H1 (cell line): ENCODE measurements at regions not wholly inside any gene's neighbourhood (a gene's known extent, or its start where the extent isn't known, plus 50 kb on each side); places are given as distances from the start of the nearest gene placed in this dataset.

Experiments
- CTCF ChIA-PET: fragments of 300-600 bp; sonication (Branson Sonifier 250); formaldehyde crosslinking; loops from one replicate; lab custom pipeline; 2021; ENCODE audit not compliant: partially characterized antibody; lab: Charles Lee
- POLR2A ChIA-PET: fragments of 300-600 bp; sonication (Branson Sonifier 250); formaldehyde crosslinking; loops from one replicate; lab custom pipeline; 2021; ENCODE audit warnings: inconsistent platforms; ENCODE audit not compliant: partially characterized antibody; lab: Charles Lee
- DNase-seq, 2 experiments: peaks; one replicate each; pipeline versions ENCODE4 v3.0.0 to v3.0.0-alpha.2; 2010 to 2022; ENCODE audit warnings: low spot score in 2 of 2, low read depth in 1 of 2, mixed read lengths in 1 of 2
- FAIRE-seq: peaks from 2 replicates; lab custom pipeline; 2011; peaks lifted over from hg19 to GRCh38; lab: Jason Lieb, UNC
- H2AFZ ChIP-seq: 2 replicates; pipeline ENCODE4 v1.8.1; 2012; ENCODE audit warnings: low read length, inconsistent platforms
- H2AK5ac ChIP-seq: 2 replicates; pipeline ENCODE4 v1.6.1; 2013; ENCODE audit warnings: low read depth, low read length
- H2BK120ac ChIP-seq: replicated peaks from 2 replicates; pipeline ENCODE3; 2013; ENCODE audit warnings: low read depth, low read length, inconsistent platforms
- H2BK12ac ChIP-seq: 2 replicates; pipeline ENCODE4 v1.6.1; 2013; ENCODE audit warnings: low read depth, low read length
- H2BK15ac ChIP-seq: 2 replicates; pipeline ENCODE4 v1.6.1; 2013; ENCODE audit warnings: low read length
- H2BK20ac ChIP-seq: 2 replicates; pipeline ENCODE4 v1.6.1; 2013; ENCODE audit warnings: low read length
- H2BK5ac ChIP-seq: 2 replicates; pipeline ENCODE4 v1.6.1; 2013; ENCODE audit warnings: low read depth, low read length
- H3K14ac ChIP-seq: 2 replicates; pipeline ENCODE4 v1.6.1; 2013; ENCODE audit warnings: inconsistent platforms; ENCODE audit not compliant: insufficient read length
- H3K18ac ChIP-seq: 2 replicates; pipeline ENCODE4 v1.6.1; 2013; ENCODE audit warnings: low read length; ENCODE audit errors: extremely low read depth
- H3K23ac ChIP-seq: 2 replicates; pipeline ENCODE4 v1.6.1; 2013; ENCODE audit warnings: inconsistent platforms; ENCODE audit not compliant: insufficient read length
- H3K23me2 ChIP-seq: 2 replicates; pipeline ENCODE4 v1.6.1; 2013; ENCODE audit warnings: low read depth, low read length
- H3K27ac ChIP-seq: 2 replicates; pipeline ENCODE4 v1.6.1; 2011; ENCODE audit warnings: low read depth, low read length, inconsistent platforms
- H3K27me3 ChIP-seq, 4 experiments: replicated peaks in 1 of 4; 1 replicate in 1 of 4; 2 replicates in 3 of 4; pipeline versions ENCODE4 v1.6.1 to v1.8.1; 2011 to 2013; ENCODE audit warnings: low read length in 3 of 4, mild to moderate bottlenecking in 3 of 4, inconsistent platforms in 2 of 4, mixed read lengths in 2 of 4, moderate library complexity in 1 of 4; ENCODE audit not compliant: control insufficient read depth in 3 of 4, insufficient read depth in 3 of 4; ENCODE audit errors: extremely low read depth in 1 of 4
- H3K36me3 ChIP-seq, 4 experiments: 2 replicates each; pipeline versions ENCODE4 v1.6.1 to v1.8.1; 2011 to 2013; ENCODE audit warnings: mild to moderate bottlenecking in 4 of 4, low read length in 3 of 4, moderate library complexity in 2 of 4, control low read depth in 1 of 4, inconsistent platforms in 1 of 4; ENCODE audit not compliant: insufficient read depth in 4 of 4, control insufficient read depth in 2 of 4
- H3K4ac ChIP-seq: replicated peaks from 2 replicates; pipeline ENCODE3; 2013; ENCODE audit warnings: low read length, low read depth, mixed read lengths, inconsistent platforms; ENCODE audit not compliant: insufficient read length
- H3K4me1 ChIP-seq, 4 experiments: replicated peaks in 1 of 4; 1 replicate in 1 of 4; 2 replicates in 3 of 4; pipeline versions ENCODE4 v1.6.1 to v1.8.1; 2011 to 2013; ENCODE audit warnings: low read length in 3 of 4, inconsistent platforms in 2 of 4, mixed read lengths in 1 of 4; ENCODE audit not compliant: insufficient read depth in 4 of 4, control insufficient read depth in 3 of 4
- H3K4me2 ChIP-seq, 2 experiments: 2 replicates each; pipeline versions ENCODE4 v1.6.1 to v1.8.1; 2011 to 2013; ENCODE audit warnings: low read depth in 2 of 2, low read length in 2 of 2, control low read depth in 1 of 2, inconsistent platforms in 1 of 2, mild to moderate bottlenecking in 1 of 2; ENCODE audit not compliant: insufficient read depth in 1 of 2
- H3K4me3 ChIP-seq, 4 experiments: fragments of 200-600, 300-600 bp in 1 of 4; sonication (generic), shearing (Covaris generic), sonication (Bioruptor Twin) in 1 of 4; 2 replicates each; pipeline versions ENCODE4 v1.5.1 to v1.8.1; 2011 to 2016; ENCODE audit warnings: low read length in 4 of 4, low read depth in 3 of 4, control low read depth in 2 of 4, inconsistent platforms in 2 of 4, mild to moderate bottlenecking in 2 of 4, mixed read lengths in 1 of 4, moderate library complexity in 1 of 4; ENCODE audit not compliant: insufficient read depth in 2 of 4; ENCODE audit errors: extremely low read depth in 1 of 4
- H3K56ac ChIP-seq: replicated peaks from 2 replicates; pipeline ENCODE3; 2013; ENCODE audit warnings: low read depth, mild to moderate bottlenecking, mixed read lengths, low read length, inconsistent platforms; ENCODE audit not compliant: insufficient read length
- H3K79me1 ChIP-seq: 2 replicates; pipeline ENCODE4 v1.6.1; 2013; ENCODE audit warnings: low read depth, low read length, control low read depth
- H3K79me2 ChIP-seq, 2 experiments: 2 replicates each; pipeline versions ENCODE4 v1.6.1 to v1.8.1; 2012 to 2013; ENCODE audit warnings: low read length in 2 of 2, mild to moderate bottlenecking in 2 of 2, inconsistent platforms in 1 of 2; ENCODE audit not compliant: insufficient read depth in 2 of 2, control insufficient read depth in 1 of 2
- H3K9ac ChIP-seq, 4 experiments: replicated peaks in 1 of 4; 1 replicate in 1 of 4; 2 replicates in 3 of 4; pipeline versions ENCODE4 v1.6.1 to v1.8.1; 2011 to 2013; ENCODE audit warnings: low read depth in 3 of 4, low read length in 3 of 4, control low read depth in 2 of 4, mild to moderate bottlenecking in 2 of 4, moderate library complexity in 2 of 4, inconsistent platforms in 1 of 4; ENCODE audit errors: extremely low read depth in 1 of 4
- H3K9me3 ChIP-seq, 2 experiments: 2 replicates each; pipeline versions ENCODE4 v1.6.1 to v1.8.1; 2012 to 2013; ENCODE audit warnings: mild to moderate bottlenecking in 2 of 2, moderate library complexity in 2 of 2, control low read depth in 1 of 2, inconsistent platforms in 1 of 2, low read depth in 1 of 2, low read length in 1 of 2, mixed read lengths in 1 of 2; ENCODE audit not compliant: insufficient read depth in 2 of 2
- H4K20me1 ChIP-seq, 2 experiments: replicated peaks in 1 of 2; 2 replicates each; pipeline versions ENCODE3 to v1.8.1; 2011 to 2013; ENCODE audit warnings: inconsistent platforms in 2 of 2, low read length in 2 of 2, mild to moderate bottlenecking in 1 of 2; ENCODE audit not compliant: insufficient read depth in 2 of 2, control insufficient read depth in 1 of 2
- H4K5ac ChIP-seq: 2 replicates; pipeline ENCODE4 v1.6.1; 2013; ENCODE audit warnings: low read length, low read depth, mixed read lengths, inconsistent platforms; ENCODE audit not compliant: insufficient read length
- H4K8ac ChIP-seq: 2 replicates; pipeline ENCODE4 v1.8.0; 2013; ENCODE audit warnings: mild to moderate bottlenecking, moderate library complexity, low read length, inconsistent platforms; ENCODE audit not compliant: insufficient read depth; ENCODE audit errors: extremely low read depth
- H4K91ac ChIP-seq: replicated peaks from 2 replicates; pipeline ENCODE3; 2013; ENCODE audit warnings: low read length, mixed read lengths, inconsistent platforms; ENCODE audit not compliant: insufficient read length
- NRF1 ChIP-seq: IDR thresholded peaks from 2 replicates; pipeline ENCODE4 v1.6.1; 2011; ENCODE audit warnings: mild to moderate bottlenecking, low read depth, low read length, improper control_type of control experiment
- SRF ChIP-seq: IDR thresholded peaks from 2 replicates; pipeline ENCODE4 v1.6.1; 2011; ENCODE audit warnings: mild to moderate bottlenecking, low read depth, low read length, moderate library complexity
- TBP ChIP-seq: IDR thresholded peaks from 2 replicates; pipeline ENCODE4 v1.6.1; 2011; ENCODE audit warnings: low read depth, low read length, improper control_type of control experiment
- TCF12 ChIP-seq: IDR thresholded peaks from 2 replicates; pipeline ENCODE4 v1.6.1; 2011; ENCODE audit warnings: low read depth, mild to moderate bottlenecking, low read length
- ZNF274 ChIP-seq: IDR thresholded peaks from 2 replicates; pipeline ENCODE4 v1.7.0; 2012; ENCODE audit warnings: low read length, borderline replicate concordance; ENCODE audit errors: extremely low read depth
- WGBS, 2 experiments: shearing (Covaris generic) in 1 of 2; methylation state at CpG; one replicate each; pipeline versions ENCODE4 v1.1.6 to v1.1.7; 2013 to 2015; ENCODE audit warnings: low lambda C conversion rate in 2 of 2, mixed read lengths in 2 of 2, inconsistent platforms in 1 of 2, low coverage in 1 of 2, missing lambda C conversion rate in 1 of 2; ENCODE audit not compliant: insufficient replicate concordance in 2 of 2, insufficient coverage in 1 of 2, insufficient read length in 1 of 2; ENCODE audit errors: extremely low coverage in 1 of 2, missing lambda C conversion rate in 1 of 2; 5-methylcytosine and 5-hydroxymethylcytosine counted together

GRCh38 chr6:87851674-87852299 lies 149.8 kb upstream of the AKIRIN2 start:
- Histone ChIP-seq H2BK20ac (no peak overlapping the region), H3K4me1 (no peaks in the 10 kb centered on the region), H2BK15ac (no peak overlapping the region), H3K27ac (no peak overlapping the region), H3K14ac (no peak overlapping the region), H3K4me3 (no peak overlapping the region), H2BK5ac (no peak overlapping the region), H3K18ac (no peak overlapping the region), H3K23me2 (no peaks in the 10 kb centered on the region), H3K23ac (no peak overlapping the region), H4K91ac (no peak overlapping the region), H3K36me3 (no peaks in the 10 kb centered on the region), H4K8ac (no peak overlapping the region), H3K56ac (no peak overlapping the region), H2BK120ac (no peak overlapping the region), H4K5ac (no peak overlapping the region), H2BK12ac (no peak overlapping the region), H3K4me2 (no peak overlapping the region), H4K20me1 (no peaks in the 10 kb centered on the region), H3K9me3 (no peaks in the 10 kb centered on the region), H3K4ac (no peak overlapping the region), H2AFZ (no peak overlapping the region), H3K9ac (no peak overlapping the region), H3K79me1 (no peaks in the 10 kb centered on the region), H3K27me3 (no peaks in the 10 kb centered on the region), H2AK5ac (no peak overlapping the region), H3K79me2 (no peaks in the 10 kb centered on the region)
- TF ChIP-seq TCF12 = no peak
- no peak for TF ChIP-seq TBP
- no peak for TF ChIP-seq ZNF274
- no peak for TF ChIP-seq SRF
- no peak for TF ChIP-seq NRF1
- DNase-seq (no peak), FAIRE-seq (no peak)
- 92% methylated on average over 4 of the region's 4 CpGs; no CpG with 5 or more reads in 1 of the 2 experiments for WGBS, 2 experiments
- POLR2A ChIA-PET = no interaction called here
- CTCF ChIA-PET = no interaction called here
